HEK293 (cell line): ENCODE measurements at regions not wholly inside any gene's neighbourhood (a gene's known extent, or its start where the extent isn't known, plus 50 kb on each side); places are given as distances from the start of the nearest gene placed in this dataset.

ENCODE experiments used
- HOXA7 ChIP-seq: sonication (generic); formaldehyde crosslinking; IDR thresholded peaks from 2 replicates; pipeline ENCODE4 v1.8.1; 2022; ENCODE audit warnings: missing genetic modification reagents, borderline replicate concordance
- YY1 ChIP-seq: fragments of 450-650 bp; formaldehyde crosslinking; IDR thresholded peaks from 2 replicates; pipeline ENCODE4 v1.5.1; 2018; ENCODE audit warnings: missing biosample characterization, missing genetic modification characterization
- ZBTB21 ChIP-seq: fragments of 450-650 bp; formaldehyde crosslinking; IDR thresholded peaks from 2 replicates; pipeline ENCODE4 v1.5.1; 2017; ENCODE audit warnings: missing biosample characterization, missing genetic modification characterization
- ZNF274 ChIP-seq, 2 experiments: fragments of 200-500 bp in 1 of 2; fragments of 450-650 bp in 1 of 2; sonication (Bioruptor generic) in 1 of 2; formaldehyde crosslinking in 1 of 2; IDR thresholded peaks; 2 replicates each; pipeline versions ENCODE4 v1.5.1 to v1.6.1; 2014 to 2016; ENCODE audit warnings: borderline replicate concordance in 1 of 2, inconsistent platforms in 1 of 2, low read length in 1 of 2, missing biosample characterization in 1 of 2, missing genetic modification characterization in 1 of 2
- ZNF335 ChIP-seq: fragments of 450-650 bp; formaldehyde crosslinking; conservative IDR thresholded peaks from 2 replicates; pipeline ENCODE4 v1.5.1; 2016; ENCODE audit warnings: missing biosample characterization, missing genetic modification characterization
- ZNF416 ChIP-seq: fragments of 450-650 bp; formaldehyde crosslinking; IDR thresholded peaks from 2 replicates; pipeline ENCODE4 v1.5.1; 2016; ENCODE audit warnings: missing biosample characterization, missing genetic modification characterization
- TF ChIP-seq, protein P1 (sequence below): fragments of 450-650 bp; formaldehyde crosslinking; IDR thresholded peaks from 2 replicates; pipeline ENCODE4 v1.5.1; 2016; ENCODE audit warnings: missing biosample characterization, missing genetic modification characterization

DNA sequence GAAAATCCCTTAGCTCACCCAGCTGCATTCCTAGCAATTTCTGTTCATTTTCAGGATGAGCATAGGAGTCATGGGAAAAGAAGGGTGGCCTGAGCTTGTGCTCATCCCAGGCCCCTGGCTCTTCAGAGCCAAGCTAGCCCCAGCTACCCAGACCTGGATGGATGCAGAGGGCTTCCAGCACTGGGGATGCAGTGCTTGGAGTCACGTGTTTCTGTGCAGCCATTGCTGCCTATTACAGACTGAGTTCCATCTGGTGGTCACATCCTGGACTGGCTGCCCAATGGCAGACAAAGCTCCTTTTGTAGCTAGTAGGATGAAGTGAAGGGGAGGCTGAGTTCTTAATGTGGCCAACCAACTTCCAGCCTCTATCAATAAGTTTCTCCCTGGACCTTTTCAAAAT is 54.2 kb upstream of the JDP2 start:
- TF ChIP-seq, protein P1, sequence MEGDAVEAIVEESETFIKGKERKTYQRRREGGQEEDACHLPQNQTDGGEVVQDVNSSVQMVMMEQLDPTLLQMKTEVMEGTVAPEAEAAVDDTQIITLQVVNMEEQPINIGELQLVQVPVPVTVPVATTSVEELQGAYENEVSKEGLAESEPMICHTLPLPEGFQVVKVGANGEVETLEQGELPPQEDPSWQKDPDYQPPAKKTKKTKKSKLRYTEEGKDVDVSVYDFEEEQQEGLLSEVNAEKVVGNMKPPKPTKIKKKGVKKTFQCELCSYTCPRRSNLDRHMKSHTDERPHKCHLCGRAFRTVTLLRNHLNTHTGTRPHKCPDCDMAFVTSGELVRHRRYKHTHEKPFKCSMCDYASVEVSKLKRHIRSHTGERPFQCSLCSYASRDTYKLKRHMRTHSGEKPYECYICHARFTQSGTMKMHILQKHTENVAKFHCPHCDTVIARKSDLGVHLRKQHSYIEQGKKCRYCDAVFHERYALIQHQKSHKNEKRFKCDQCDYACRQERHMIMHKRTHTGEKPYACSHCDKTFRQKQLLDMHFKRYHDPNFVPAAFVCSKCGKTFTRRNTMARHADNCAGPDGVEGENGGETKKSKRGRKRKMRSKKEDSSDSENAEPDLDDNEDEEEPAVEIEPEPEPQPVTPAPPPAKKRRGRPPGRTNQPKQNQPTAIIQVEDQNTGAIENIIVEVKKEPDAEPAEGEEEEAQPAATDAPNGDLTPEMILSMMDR (tag by site-specific recombination), result no peak
- TF ChIP-seq YY1 (tag by site-specific recombination), result no peak
- TF ChIP-seq ZNF274 (IDR thresholded peaks at IDR 0.05; ENCODE audit: low read length), result no peak
- TF ChIP-seq ZNF274 (tag by site-specific recombination; IDR thresholded peaks at IDR 0.05; ENCODE audit: borderline replicate concordance), result no peak
- no peak for TF ChIP-seq ZNF416 (tag by site-specific recombination)
- TF ChIP-seq ZBTB21, result no peak
- TF ChIP-seq HOXA7 (CRISPR knock-in tag), result no peak
- TF ChIP-seq ZNF335 (tag by site-specific recombination), result no peak
